Activated naive CD8-positive, alpha-beta T cell treated with anti-CD3 and anti-CD28 coated beads, Interleukin-2, amount 10 ng/mL, durations not matched to agents 7 days and 5 days (primary cell): ENCODE measurements at regions not wholly inside any gene's neighbourhood (a gene's known extent, or its start where the extent isn't known, plus 50 kb on each side); places are given as distances from the start of the nearest gene placed in this dataset. TPM values are rescaled to one million over a fixed set of nuclear protein-coding genes. Genes with fewer than 3 reads are reported as not detected.
"Not testable (repeated sequence)": the region's sequence is repeated elsewhere in the genome, so short reads cannot be mapped to it uniquely, and the experiment has no call there.

ENCODE experiments used
- ATAC-seq: fragments of 150-1000 bp; cut with Tn5 transposase; one replicate; pipeline ENCODE4 v1.10.0; 2021; ENCODE audit warnings: low read depth, moderate library complexity
- POLR2A ChIA-PET: fragments of 350-600 bp; sonication (Branson Sonifier 250); formaldehyde crosslinking; loops from one replicate; lab custom pipeline; 2021; ENCODE audit warnings: antibody characterized with exemption; lab: Charles Lee
- DNase-seq: peaks from one replicate; pipeline ENCODE4 v3.0.0; 2021
- H3K27ac Mint-ChIP-seq: one replicate; pipeline ENCODE4 v1.8.0; 2022; ENCODE audit warnings: mild to moderate bottlenecking, mixed read lengths
- H3K27me3 Mint-ChIP-seq: one replicate; pipeline ENCODE4 v1.8.0; 2022; ENCODE audit warnings: mild to moderate bottlenecking, moderate library complexity, mixed read lengths
- H3K36me3 Mint-ChIP-seq: one replicate; pipeline ENCODE4 v1.8.0; 2021; ENCODE audit warnings: mild to moderate bottlenecking, mixed read lengths
- H3K4me1 Mint-ChIP-seq: one replicate; pipeline ENCODE4 v1.8.0; 2021; ENCODE audit warnings: mixed read lengths
- H3K4me3 Mint-ChIP-seq: one replicate; pipeline ENCODE4 v1.8.0; 2022; ENCODE audit warnings: mild to moderate bottlenecking, moderate library complexity, mixed read lengths
- H3K9me3 Mint-ChIP-seq: one replicate; pipeline ENCODE4 v1.8.0; 2021; ENCODE audit warnings: mixed read lengths
- microRNA-seq: library from miRNA; unstranded; fragments of <30 nt; microRNA quantifications from one replicate; pipeline ENCODE4 v1.2.0, GENCODE V29; 2022

GRCh38 chr5:1573217-1574022 is 49.7 kb upstream of the LPCAT1 start:
- H3K4me1 Mint-ChIP-seq, H3K4me3 Mint-ChIP-seq, POLR2A ChIA-PET, H3K27ac Mint-ChIP-seq, H3K9me3 Mint-ChIP-seq, DNase-seq, ATAC-seq, H3K27me3 Mint-ChIP-seq: not testable (repeated sequence)
- H3K36me3 Mint-ChIP-seq, result peaks cover 26% of the 10 kb centered on the region

Small RNA genes lying in the stretch of these regions (microRNA-seq; reads per million reads assigned to microRNA genes)
- gene MIR4277, result not detected
